Activated CD4-positive, CD25-positive, alpha-beta regulatory T cell treated with anti-CD3 and anti-CD28 coated beads, Interleukin-2, amount 50 U/mL, for 24 hours (primary cell): ENCODE measurements at regions not wholly inside any gene's neighbourhood (a gene's known extent, or its start where the extent isn't known, plus 50 kb on each side); places are given as distances from the start of the nearest gene placed in this dataset.

Source experiments
- ATAC-seq, 2 donors: fragments of 150-1000 bp; cut with Tn5 transposase; one replicate each; pipeline ENCODE4 v1.10.0; 2021; ENCODE audit warnings: mild to moderate bottlenecking in 1 of 2, moderate library complexity in 1 of 2

DNA sequence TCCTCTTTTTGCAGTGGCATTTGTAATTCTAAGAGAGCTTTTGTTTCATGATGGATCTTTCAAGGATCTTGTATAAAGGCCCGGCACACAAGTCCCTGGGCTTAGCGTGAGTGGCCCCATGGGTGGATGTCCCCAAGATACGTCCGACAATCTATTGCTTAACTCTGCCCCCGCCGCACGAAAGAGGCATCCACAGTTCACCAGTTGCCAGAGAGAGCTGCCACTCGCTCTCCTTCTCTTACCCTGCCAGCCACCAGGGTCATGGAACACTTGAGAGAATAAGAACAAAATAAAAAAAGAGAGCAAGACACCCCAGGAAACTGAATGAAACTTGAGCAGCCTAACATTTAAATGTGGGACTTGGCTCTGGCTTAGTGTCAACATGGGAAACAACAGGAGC is 92.3 kb downstream of the CTAGE1 start:
- ATAC-seq: no peak

DNA sequence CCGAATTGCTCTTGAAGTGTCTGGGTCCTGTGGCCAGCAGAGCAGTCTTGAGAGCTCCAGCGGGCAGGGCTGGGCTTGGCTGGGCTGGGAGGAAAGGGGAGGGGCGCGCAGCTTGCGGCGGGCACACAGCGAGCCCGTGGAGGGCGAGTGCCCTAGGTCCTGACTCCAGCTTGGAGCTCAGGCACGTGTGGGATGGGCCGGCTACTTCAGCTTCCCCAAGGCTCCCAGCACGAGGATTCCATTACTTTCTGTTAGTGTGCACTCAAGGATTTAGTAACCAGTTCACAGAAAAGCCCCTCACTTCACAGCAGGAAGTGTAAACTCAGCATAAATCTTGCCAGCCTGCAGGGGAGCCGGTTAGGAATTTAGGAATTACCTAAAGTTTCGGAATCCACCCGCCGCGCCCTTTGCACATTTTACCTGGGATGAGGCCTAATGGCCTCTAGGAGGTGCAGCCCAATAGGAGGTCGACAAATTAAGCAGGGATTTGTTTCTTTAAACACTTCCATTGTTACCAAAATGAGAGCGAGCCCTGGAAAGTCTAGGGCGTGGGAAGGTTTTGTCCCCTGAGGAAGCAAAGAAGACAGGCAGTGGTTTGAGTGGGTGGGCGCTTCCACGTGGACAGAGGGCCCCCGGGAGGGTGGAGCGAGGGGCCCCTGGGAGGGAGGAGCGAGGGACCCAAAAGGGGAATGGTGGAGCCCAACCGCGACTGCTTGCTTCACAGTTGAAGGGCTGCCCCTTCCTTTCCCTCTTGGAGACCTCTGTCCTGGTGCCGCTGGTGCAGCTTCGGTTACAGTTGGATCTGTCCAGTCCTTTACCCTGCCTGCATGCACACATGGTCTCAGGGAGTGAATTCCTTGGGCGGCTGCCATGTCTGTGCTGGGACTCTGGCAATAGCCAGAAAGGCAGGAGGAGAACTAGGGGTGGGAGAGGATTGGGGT is 93.3 kb downstream of the CTAGE1 start:
- no peak for ATAC-seq

DNA sequence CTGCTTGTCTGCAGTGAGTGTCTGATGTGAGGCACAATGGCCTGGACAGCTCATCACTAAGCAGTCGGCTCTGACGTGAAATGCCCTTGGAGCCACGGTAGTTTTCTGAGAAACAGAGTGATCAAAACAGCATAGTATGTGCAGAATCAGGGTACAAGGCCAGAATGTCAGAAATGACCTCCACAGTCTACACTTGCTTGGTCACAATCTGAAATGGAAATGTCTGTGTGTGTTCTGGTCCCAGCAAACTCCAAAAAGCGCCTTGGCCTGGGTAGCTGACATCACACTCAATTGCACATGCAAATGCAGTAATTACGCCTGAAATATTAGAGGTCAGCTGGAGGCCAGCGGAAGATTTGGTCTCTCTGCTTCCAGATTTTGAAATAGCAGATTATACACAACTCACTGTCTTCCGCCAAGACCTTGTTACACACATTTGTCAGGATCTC is 95.4 kb downstream of the CTAGE1 start:
- no peak for ATAC-seq

DNA sequence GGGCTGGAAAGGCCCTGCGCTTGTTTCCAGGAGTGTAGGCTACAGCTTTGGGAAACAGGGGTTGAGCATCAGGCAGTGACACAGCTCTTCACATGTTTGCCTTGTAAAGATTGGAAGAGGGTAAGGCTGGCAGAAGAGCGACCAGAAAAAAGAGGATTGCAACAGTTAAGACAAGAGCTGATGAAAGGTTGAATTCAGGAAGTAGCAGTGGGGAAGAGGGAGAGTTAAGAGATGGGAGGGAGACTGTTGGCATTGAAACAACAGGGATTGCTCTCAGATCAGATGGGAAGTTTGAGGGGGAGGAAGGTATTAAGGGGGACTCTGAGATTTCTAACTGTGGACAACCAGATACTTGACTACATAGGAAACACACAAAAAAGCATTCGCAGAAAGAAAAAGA is 96.9 kb downstream of the CTAGE1 start:
- no peak for ATAC-seq

DNA sequence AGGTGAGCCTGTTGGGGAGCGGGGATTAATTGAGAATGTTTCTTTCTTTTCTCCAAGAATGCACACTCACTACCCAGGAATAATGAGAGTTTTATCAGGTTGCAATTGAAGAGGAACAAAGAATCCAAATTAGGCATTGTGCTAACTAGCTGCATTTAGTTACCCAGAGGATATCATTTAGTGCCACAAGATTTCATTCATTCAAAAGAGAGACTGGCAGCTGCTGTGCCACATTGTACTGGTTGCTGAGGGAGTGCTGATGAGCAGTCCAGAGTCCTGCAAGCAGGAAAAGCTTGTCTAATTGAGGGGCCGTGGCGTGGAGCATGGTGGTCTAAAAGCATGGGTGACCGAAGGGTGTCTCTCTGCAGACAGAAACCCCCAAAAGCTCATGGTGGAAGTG is 97.6 kb downstream of the CTAGE1 start:
- ATAC-seq: no peak

DNA sequence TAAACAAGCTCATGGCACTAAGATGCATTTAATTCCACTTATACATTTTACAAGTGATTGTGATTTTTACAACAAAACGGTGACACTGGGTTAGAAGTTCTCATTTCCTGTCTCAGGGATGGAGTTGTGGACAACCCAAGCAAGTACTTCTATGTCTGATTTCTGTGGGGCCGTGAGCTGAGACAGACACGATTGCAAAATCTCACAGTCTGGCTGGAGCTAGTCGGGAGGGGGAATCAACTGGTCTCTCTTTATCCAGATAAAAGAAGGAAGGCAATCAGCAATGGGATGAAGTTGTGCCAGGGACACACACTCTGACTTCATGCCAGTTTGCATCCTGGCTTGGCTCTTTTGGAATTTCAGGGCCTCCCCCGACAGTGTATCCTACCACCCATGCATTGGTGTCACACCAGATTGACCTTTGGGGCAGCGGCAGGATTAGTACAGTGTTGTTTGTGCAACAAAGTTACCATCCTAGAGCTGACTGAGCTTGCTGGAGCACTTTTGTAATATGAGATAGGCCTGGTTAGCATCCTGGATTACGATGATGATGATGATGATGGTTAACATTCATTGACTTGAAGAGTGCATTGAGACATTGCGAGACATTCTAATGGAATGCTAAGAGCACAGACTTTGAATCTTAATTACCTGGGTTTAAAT is 98.8 kb downstream of the CTAGE1 start:
- no peak for ATAC-seq

DNA sequence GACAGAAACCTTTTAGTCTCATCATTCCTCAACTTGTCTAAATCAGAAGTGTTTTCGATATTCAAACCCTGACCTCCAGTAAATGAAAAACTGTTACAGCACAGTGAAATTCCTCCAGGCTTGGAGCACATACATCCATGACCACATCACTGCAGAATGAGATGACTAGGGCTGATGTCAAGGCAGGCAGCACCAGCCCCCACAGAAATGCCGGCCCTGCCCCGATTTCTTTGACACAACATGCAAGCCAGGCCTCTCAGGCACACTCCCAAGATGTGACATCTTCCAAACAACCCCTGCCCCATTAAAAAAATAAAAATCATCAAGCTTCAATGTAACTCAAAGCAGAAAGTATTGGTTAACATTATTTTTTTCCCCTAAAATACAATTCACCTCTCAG is 103.3 kb downstream of the CTAGE1 start:
- no peak for ATAC-seq

DNA sequence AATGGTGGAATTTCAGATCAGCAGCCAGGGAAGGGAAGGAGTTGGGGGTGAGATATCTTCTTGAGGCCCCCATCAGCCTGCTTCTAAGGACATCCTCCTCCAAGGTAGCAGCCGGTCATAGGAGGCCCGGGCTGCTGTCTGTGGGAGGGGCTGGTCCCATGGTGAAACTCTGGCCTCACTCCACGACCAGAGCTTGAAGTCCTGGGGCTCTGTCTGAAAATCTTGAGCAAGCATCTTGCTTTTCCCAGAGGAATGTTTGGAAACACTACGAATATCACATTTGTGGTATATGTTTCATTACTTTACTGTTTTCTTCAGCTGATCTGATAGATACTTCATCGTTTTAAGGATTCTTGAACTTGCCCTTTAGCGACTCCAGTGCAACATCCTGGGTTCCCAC is 103.7 kb downstream of the CTAGE1 start:
- ATAC-seq: no peak

DNA sequence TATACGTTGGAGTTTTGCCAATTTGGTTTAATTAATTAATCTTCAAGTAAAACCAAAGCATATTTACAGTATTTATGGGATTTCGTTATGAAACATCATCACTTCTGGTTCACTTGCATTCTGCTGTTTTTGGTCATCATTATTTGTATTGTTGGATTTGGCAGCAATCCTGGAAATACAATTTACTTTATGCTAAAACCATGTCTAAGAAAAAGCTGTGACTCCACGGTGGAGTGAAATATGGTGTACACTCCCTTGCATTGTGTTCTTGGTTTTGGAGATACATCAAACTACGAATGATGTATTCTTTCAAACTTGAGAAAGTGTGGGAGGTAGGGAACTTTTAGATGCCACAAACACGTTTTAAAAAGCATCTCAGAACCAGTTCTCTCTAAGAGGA is 106.4 kb downstream of the CTAGE1 start:
- ATAC-seq: no peak

DNA sequence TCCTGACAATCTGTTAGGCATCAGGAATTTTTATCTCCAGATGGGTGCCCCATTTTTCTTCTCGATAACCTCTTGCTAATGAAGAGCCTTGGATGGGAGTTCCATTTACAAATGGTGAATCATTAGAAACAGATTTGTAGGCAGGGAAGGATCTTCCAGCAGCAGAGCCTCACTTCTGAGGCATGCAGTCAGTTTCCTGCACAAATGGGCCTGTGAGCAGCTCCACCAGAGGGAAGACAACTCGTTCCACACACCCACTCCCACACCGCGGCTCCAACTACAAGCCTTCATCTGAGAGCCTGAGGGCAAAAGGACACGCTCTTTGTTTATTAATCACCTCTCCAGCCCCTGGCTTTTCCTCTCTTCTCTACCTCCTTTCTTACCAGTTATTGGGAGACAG is 108.5 kb downstream of the CTAGE1 start:
- ATAC-seq: no peak

DNA sequence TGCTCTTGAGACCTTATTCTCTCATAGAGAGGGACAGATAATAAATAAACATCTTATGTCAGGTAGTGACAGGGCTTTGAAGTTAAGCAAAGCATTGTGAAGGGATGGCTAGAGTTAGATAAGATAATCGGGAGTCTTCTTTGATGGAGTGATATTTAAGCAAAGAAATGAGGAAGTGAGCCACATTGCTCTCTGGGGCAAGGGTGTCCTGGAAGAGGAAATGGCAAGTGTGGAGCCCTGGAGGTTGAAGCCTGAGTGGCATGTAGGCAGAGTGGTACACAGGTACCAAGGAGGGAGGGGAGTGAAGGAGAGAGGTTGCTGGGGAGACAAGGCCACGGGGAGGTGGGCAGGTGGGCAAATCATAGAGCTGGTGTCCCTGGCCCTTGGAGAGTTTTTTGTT is 110.2 kb downstream of the CTAGE1 start:
- no peak for ATAC-seq

DNA sequence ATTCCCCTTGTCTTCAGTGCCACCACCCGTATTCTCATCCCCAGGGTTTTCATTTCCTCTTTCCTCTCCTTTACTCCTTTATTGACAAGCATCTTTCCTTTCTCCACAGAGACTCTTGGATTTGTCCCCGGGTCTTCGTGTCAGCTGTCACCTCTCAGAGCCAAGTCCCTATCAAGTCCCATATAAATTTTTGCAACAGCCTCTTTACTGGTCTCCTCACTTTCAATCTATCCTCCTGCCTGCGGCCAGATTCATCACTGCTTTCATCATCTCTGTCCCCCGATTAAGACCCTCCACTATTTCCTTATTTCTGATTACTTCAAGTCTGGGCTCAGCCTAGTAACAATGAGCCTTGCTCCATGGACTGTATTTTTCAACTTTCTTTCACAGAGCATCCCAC is 113.8 kb downstream of the CTAGE1 start:
- no peak for ATAC-seq

DNA sequence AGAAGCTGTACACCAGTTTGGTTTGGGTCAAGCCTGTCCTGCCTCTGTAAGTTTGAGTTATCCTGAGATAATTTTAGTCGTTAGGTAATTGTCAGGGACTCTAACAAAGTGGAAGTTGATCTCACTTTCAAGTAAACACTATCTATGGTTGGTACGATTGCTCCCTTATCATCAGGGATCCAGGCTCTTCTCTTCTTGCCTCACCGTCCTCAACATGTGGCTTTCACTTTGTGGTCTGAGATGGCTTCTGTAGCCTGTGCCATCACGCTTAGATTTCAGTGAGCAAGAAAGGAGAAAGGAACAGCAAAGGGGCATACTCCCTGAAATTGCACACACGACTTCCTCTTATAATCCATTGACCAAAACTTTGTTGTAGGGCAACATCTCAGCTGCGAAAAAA is 115.6 kb downstream of the CTAGE1 start:
- no peak for ATAC-seq

DNA sequence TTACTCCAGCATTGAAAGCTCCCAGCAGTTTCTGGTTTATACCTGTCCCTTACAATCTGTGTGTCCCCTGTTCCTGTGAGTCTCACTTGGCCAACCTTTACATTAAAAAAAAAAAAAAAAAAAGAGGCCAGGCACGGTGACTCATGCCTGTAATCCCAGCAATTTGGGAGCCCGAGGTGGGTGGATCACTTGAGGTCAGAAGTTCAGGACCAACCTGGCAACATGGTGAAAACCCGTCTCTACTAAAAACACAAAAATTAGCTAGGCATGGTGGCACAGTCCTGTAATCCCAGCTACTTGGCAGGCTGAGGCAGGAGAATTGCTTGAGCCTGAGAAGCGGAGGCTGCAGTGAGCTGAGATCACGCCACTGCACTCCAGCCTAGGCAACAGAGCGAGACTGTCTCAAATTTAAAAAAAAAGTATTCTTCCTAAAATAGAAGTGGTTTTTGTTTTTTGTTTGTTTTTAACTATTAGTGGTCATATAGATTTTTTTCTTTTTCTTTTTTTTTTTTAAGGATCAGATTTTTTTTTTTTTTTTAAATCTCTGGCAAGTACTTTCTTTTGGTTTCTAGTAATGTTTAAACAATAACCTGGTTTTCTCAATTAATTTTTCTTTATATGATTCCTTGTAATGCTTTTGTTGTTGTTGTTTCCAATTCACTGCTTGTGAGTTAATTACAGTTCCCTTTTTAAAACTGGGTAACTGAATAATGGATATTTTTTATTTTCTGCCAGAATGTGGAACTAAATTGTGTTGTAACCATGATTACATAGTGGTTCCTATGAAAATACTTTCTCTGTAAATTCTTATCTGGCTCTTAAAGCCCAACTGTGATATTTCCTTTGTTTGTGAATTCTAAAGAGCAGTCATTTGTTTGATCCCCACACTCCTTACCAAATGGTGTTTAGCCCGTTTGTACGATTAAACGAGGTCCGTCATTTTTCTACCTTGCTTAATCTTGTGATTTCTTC is 116.8 kb downstream of the CTAGE1 start:
- no peak for ATAC-seq

DNA sequence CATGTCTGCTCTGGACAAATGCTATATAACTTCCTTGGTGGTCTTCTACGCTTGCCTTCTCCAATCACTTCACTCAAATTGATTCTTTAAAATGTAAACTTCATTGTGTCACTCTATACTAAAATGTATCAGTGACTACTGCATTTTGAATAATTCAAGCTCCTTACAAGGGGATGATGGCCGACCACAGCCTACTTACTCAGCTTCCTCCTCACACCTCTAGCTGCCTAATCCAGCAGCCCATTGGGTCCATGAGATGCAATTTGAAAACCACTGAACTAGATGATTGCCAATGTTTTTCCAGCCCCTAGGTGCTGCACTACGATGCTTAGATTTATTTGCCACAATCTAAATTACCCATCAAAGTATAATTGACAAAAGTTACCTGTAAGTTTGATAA is 120.7 kb downstream of the CTAGE1 start:
- no peak for ATAC-seq

DNA sequence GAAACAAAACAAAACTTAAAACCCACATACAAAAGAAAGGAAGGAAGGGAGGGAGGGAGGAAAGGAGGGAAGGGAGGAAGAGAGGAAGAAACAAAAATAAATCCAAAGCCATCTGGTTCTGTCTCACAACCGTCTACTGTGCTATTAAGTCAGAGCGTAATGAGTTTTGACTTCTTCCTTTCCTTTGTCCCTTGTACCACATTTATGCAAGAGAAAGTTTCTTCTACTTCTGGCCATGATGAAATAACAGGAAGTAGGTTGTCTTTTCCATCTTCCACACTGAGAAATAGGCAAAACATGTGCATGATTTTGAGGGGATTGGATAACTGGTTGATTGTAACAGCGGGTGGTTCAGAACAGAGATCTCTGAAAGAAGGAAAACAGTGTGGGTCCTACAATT is 121.4 kb downstream of the CTAGE1 start:
- no peak for ATAC-seq

DNA sequence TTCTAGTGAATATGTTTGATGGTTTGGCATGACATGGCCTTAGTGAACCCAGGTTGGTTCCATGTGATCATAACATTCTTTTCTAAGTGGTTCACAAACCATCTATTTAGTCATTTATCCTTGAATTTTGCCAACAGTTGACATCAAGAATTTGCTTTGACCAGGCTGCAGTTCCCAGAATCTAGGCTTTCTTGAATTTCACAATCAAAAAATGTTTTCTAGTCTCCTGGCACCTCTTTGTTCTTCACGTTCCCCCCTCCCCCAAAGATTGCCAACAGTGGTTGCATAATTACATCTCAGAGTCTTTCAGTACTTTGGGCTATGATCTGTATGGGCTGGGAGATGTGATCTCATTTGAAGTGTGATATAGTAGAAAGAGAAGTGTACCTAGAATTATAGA is 124.0 kb downstream of the GATA6 start:
- no peak for ATAC-seq

DNA sequence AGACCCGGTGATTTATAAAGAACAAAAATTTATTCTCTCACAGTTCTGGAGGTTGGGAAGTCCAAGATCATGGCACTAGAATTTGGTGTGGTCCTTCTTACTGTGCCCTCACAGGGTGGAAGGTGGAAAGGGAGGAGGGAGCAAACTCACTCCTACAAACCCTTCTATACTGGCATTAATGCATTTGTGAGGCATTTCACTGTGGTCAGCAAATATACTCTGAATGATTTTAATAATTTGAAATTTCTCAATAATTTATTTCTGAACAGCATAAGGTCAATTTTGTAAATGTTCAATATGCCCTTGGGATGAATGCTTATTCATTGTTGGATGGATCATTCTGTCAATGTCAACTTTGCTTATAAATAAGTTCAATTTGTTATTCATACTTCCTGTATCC is 120.6 kb downstream of the GATA6 start:
- ATAC-seq: no peak

DNA sequence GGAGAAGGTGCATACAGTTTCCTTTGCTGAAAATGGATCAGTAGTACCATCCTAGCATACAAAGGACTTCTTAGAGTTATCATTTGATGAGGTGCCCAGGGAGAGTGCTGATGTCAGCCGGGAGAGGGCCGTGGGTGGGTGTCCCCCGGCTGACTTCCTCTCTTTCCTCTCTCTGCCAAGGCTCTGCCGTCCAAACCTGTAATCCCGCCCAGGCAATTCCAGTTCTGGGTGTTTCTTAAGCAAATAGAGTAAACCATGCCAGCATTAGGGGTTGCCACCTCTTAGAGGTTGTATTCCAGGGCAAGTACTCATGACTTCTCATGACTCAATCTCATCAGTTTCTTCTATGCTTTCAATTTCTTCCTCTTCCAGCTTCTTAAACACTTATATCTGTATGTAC is 117.2 kb downstream of the GATA6 start:
- no peak for ATAC-seq

DNA sequence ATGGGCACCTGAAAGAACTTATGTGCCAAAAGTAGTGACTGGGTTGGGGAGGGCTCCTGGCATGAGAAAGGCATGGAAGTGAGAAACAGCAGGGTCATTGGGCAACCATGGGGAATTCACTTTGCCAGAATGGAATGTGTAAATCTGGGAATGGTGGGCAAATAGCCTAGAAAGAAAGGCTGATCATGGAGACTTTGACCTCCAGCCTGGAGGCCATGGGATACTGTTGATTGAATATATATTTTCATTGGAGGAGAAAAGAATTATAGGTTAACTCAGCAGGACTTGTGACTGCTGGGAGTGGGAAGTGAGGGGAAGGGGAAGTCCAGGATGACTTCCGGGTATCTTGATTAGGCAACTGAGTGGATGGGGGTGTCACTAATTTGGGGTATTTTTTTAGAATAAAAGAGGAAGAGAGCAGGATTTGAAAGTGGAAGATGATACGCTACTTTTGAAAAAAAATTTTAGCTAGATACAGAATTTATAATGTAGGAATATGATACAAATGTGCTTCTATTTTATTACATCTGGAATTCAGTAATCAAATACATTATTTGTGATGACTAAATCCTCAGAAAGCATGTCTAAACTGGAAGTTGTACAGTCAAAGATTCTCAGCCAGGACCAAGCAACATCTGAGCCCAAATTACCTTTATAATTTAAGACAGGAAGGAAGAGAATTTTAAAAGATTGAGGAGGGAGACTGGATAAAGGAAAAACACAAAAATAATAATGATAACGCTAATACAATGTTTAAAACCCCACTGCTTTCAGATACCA is 116.2 kb downstream of the GATA6 start:
- ATAC-seq: no peak

DNA sequence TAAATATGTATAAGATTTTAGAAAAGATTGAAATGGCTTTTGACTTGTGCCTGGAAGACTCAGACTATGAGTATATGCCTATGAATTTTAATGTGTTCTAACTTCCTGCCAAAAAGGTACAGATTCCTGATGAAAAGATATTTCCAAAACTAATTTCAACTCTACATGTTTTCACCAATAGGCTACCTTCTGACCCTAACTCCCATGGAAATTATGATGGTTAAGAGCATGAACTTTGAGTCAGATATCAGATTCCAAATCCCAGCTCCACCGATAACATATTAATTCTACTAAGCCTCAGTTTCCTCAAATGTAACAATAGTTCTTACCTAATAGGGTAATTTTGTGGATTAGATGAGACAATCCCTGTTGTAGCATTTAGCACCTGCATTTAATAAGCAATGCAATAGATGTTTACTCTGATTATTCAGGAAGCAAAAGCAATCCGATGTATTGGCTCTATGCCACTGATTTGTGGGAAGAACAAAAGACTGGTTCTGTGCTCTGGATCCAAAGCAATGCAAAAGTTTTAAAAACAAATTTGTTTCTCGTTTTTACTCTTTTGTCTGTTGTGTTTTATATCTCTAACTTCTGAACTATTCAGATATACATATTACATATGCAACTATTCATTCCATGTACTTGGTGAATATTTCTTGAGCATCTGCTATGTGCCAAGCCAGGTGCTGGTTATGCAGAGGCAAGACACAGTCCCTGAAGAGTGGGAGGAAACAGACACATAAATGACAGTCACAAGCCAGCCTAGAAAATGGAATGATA is 115.4 kb downstream of the GATA6 start:
- ATAC-seq: no peak
